IMR-90 (cell line): ENCODE measurements at regions not wholly inside any gene's neighbourhood (a gene's known extent, or its start where the extent isn't known, plus 50 kb on each side); places are given as distances from the start of the nearest gene placed in this dataset.

Experiments used
- ATAC-seq: fragments of 200-7000 bp; cut with Tn5 transposase; 2 replicates; pipeline ENCODE4 v1.9.1; 2020; ENCODE audit warnings: low read depth, mild to moderate bottlenecking, moderate library complexity
- BruUV-seq: library from RNA; stranded (reverse); fragments of 400-500 nt; replicated peaks from 2 replicates; lab custom pipeline; 2021; lab: Mats Ljungman, UMichigan
- CTCF ChIA-PET: fragments of 300-600 bp; formaldehyde crosslinking; extraction: SDS; loops from one replicate; lab custom pipeline; 2021; ENCODE audit warnings: antibody characterized with exemption; lab: Yijun Ruan, JAX
- POLR2A ChIA-PET: fragments of 300-600 bp; sonication (Branson Sonifier 250); formaldehyde crosslinking; loops from one replicate; lab custom pipeline; 2022; ENCODE audit warnings: antibody characterized with exemption; ENCODE audit not compliant: unreplicated experiment; lab: Charles Lee
- DNase-seq: peaks from one replicate; pipeline ENCODE4 v3.0.0; 2013
- H2AFZ ChIP-seq: replicated peaks from 2 replicates; pipeline ENCODE3; 2013; ENCODE audit warnings: low read length, mild to moderate bottlenecking; ENCODE audit not compliant: poor library complexity
- H2AK5ac ChIP-seq: 2 replicates; pipeline ENCODE4 v1.6.1; 2013; ENCODE audit warnings: low read depth, low read length, inconsistent platforms
- H2AK9ac ChIP-seq: replicated peaks from 2 replicates; pipeline ENCODE3; 2013; ENCODE audit warnings: mild to moderate bottlenecking, low read depth, low read length, moderate library complexity; ENCODE audit not compliant: poor library complexity
- H2BK120ac ChIP-seq: 2 replicates; pipeline ENCODE4 v1.6.1; 2013; ENCODE audit warnings: low read depth, low read length, inconsistent platforms
- H2BK15ac ChIP-seq: 3 replicates; pipeline ENCODE4 v1.6.1; 2013; ENCODE audit warnings: low read depth, low read length, inconsistent platforms
- H2BK20ac ChIP-seq: 2 replicates; pipeline ENCODE4 v1.6.1; 2013; ENCODE audit warnings: low read depth, mild to moderate bottlenecking, inconsistent platforms, low read length, moderate library complexity
- H2BK5ac ChIP-seq: 2 replicates; pipeline ENCODE4 v1.6.1; 2013; ENCODE audit warnings: mild to moderate bottlenecking, low read depth, low read length, inconsistent platforms; ENCODE audit not compliant: poor library complexity, severe bottlenecking
- H3K14ac ChIP-seq: replicated peaks from 2 replicates; pipeline ENCODE4 v1.6.1; 2013; ENCODE audit warnings: low read depth, low read length, inconsistent platforms
- H3K18ac ChIP-seq: 2 replicates; pipeline ENCODE4 v1.6.1; 2013; ENCODE audit warnings: low read depth, low read length, control low read depth
- H3K23ac ChIP-seq: 2 replicates; pipeline ENCODE4 v1.6.1; 2013; ENCODE audit warnings: low read depth, low read length, inconsistent platforms
- H3K27ac ChIP-seq: 2 replicates; pipeline ENCODE4 v1.5.1; 2013; ENCODE audit warnings: mild to moderate bottlenecking, control low read depth, low read length; ENCODE audit not compliant: insufficient read depth
- H3K27me3 ChIP-seq: 2 replicates; pipeline ENCODE4 v1.6.1; 2013; ENCODE audit warnings: low read length; ENCODE audit not compliant: control insufficient read depth, insufficient read depth
- H3K36me3 ChIP-seq: 2 replicates; pipeline ENCODE4 v1.6.1; 2013; ENCODE audit warnings: low read length, mixed read lengths; ENCODE audit not compliant: control insufficient read depth, insufficient read depth
- H3K4ac ChIP-seq: 2 replicates; pipeline ENCODE4 v1.6.1; 2013; ENCODE audit warnings: low read depth, low read length, inconsistent platforms
- H3K4me1 ChIP-seq: 2 replicates; pipeline ENCODE4 v1.6.1; 2013; ENCODE audit warnings: low read length, mixed read lengths; ENCODE audit not compliant: control insufficient read depth, insufficient read depth
- H3K4me2 ChIP-seq: 2 replicates; pipeline ENCODE4 v1.6.1; 2013; ENCODE audit warnings: low read depth, mild to moderate bottlenecking, control low read depth, low read length, moderate library complexity
- H3K4me3 ChIP-seq: 2 replicates; pipeline ENCODE4 v1.5.1; 2013; ENCODE audit warnings: low read depth, mild to moderate bottlenecking, control low read depth, low read length, moderate library complexity; ENCODE audit not compliant: insufficient read depth
- H3K56ac ChIP-seq: 2 replicates; pipeline ENCODE4 v1.6.1; 2013; ENCODE audit warnings: low read length, inconsistent platforms; ENCODE audit not compliant: insufficient read depth; ENCODE audit errors: extremely low read depth
- H3K79me1 ChIP-seq, 2 experiments: 2 replicates each; pipeline ENCODE4 v1.6.1; 2013; ENCODE audit warnings: low read length in 2 of 2, inconsistent platforms in 1 of 2, low read depth in 1 of 2
- H3K9ac ChIP-seq: 2 replicates; pipeline ENCODE4 v1.6.1; 2013; ENCODE audit warnings: low read depth, low read length, control low read depth
- H3K9me1 ChIP-seq: 2 replicates; pipeline ENCODE4 v1.6.1; 2013; ENCODE audit warnings: low read length, inconsistent platforms; ENCODE audit not compliant: insufficient read depth
- H3K9me3 ChIP-seq: 2 replicates; pipeline ENCODE4 v1.6.1; 2013; ENCODE audit warnings: low read length; ENCODE audit not compliant: control insufficient read depth, insufficient read depth
- H4K20me1 ChIP-seq: 2 replicates; pipeline ENCODE4 v1.6.1; 2013; ENCODE audit warnings: low read length, inconsistent platforms; ENCODE audit not compliant: insufficient read depth
- H4K5ac ChIP-seq: 2 replicates; pipeline ENCODE4 v1.6.1; 2013; ENCODE audit warnings: mild to moderate bottlenecking, low read depth, low read length, control low read depth
- H4K8ac ChIP-seq, 2 experiments: 2 replicates each; pipeline ENCODE4 v1.6.1; 2013; ENCODE audit warnings: low read depth in 2 of 2, low read length in 2 of 2, control low read depth in 1 of 2, inconsistent platforms in 1 of 2
- H4K91ac ChIP-seq: 2 replicates; pipeline ENCODE4 v1.6.1; 2013; ENCODE audit warnings: low read depth, low read length, inconsistent platforms; ENCODE audit not compliant: insufficient read depth
- BHLHE40 ChIP-seq: fragments of 150-350 bp; IDR thresholded peaks from 2 replicates; pipeline ENCODE4 v1.6.1; 2016; ENCODE audit warnings: mild to moderate bottlenecking, low read depth, low read length
- CEBPB ChIP-seq: IDR thresholded peaks from 2 replicates; pipeline ENCODE4 v1.6.1; 2012; ENCODE audit warnings: low read depth, low read length, improper control_type of control experiment
- CHD1 ChIP-seq: IDR thresholded peaks from 2 replicates; pipeline ENCODE4 v1.6.1; 2012; ENCODE audit warnings: low read depth, low read length, improper control_type of control experiment
- CTCF ChIP-seq: conservative IDR thresholded peaks from 2 replicates; pipeline ENCODE4 v1.5.1; 2012; ENCODE audit warnings: mild to moderate bottlenecking, low read depth, low read length, improper control_type of control experiment
- MAFK ChIP-seq: IDR thresholded peaks from 2 replicates; pipeline ENCODE4 v1.6.1; 2012; ENCODE audit warnings: low read depth, low read length, improper control_type of control experiment
- MAZ ChIP-seq: IDR thresholded peaks from 2 replicates; pipeline ENCODE4 v1.6.1; 2012; ENCODE audit warnings: low read depth, mild to moderate bottlenecking, low read length, improper control_type of control experiment, moderate library complexity, borderline replicate concordance
- MXI1 ChIP-seq: IDR thresholded peaks from 2 replicates; pipeline ENCODE4 v1.6.1; 2012; ENCODE audit warnings: low read depth, mild to moderate bottlenecking, low read length, moderate library complexity, borderline replicate concordance
- NFE2L2 ChIP-seq: fragments of 150-350 bp; IDR thresholded peaks from 2 replicates; pipeline ENCODE4 v1.6.1; 2016; ENCODE audit warnings: low read depth, mild to moderate bottlenecking, low read length
- RAD21 ChIP-seq: IDR thresholded peaks from 2 replicates; pipeline ENCODE4 v1.6.1; 2012; ENCODE audit warnings: low read length, improper control_type of control experiment
- RCOR1 ChIP-seq: IDR thresholded peaks from 2 replicates; pipeline ENCODE4 v1.6.1; 2012; ENCODE audit warnings: mild to moderate bottlenecking, low read length, improper control_type of control experiment; ENCODE audit not compliant: insufficient replicate concordance
- RFX5 ChIP-seq: IDR thresholded peaks from 2 replicates; pipeline ENCODE4 v1.8.0; 2012; ENCODE audit warnings: low read depth, mild to moderate bottlenecking, low read length, moderate library complexity
- SMC3 ChIP-seq: fragments of 150-350 bp; IDR thresholded peaks from 2 replicates; pipeline ENCODE4 v1.6.1; 2016; ENCODE audit warnings: low read depth, mild to moderate bottlenecking, antibody characterized with exemption, low read length, moderate library complexity
- WGBS, 2 experiments: methylation state at CpG; one replicate each; pipeline versions ENCODE4 v1.1.5 to v1.1.7; 2013; ENCODE audit warnings: missing lambda C conversion rate in 2 of 2; ENCODE audit not compliant: insufficient read length in 1 of 2; ENCODE audit errors: extremely low coverage in 2 of 2; 5-methylcytosine and 5-hydroxymethylcytosine counted together
- dilution Hi-C: fragments of 300-500 bp; cut with HindIII; formaldehyde crosslinking; loops from one replicate; pipeline ENCODE4 v1.14.3; 2018; ENCODE audit warnings: low sequenced_read_pairs; ENCODE audit not compliant: unreplicated experiment
- in situ Hi-C: fragments of 300-500 bp; cut with MboI; formaldehyde crosslinking; loops from 3 replicates; pipeline ENCODE4 v1.14.3; 2019; ENCODE audit warnings: low sequenced_read_pairs, inconsistent platforms, mixed read lengths
- intact Hi-C: fragments of 100-400 bp; cut with micrococcal nuclease; formaldehyde crosslinking; loops from 2 replicates; pipeline ENCODE4 v1.10.0; 2022
- TF ChIP-seq, protein P1 (sequence below): fragments of 150-350 bp; IDR thresholded peaks from 2 replicates; pipeline ENCODE4 v1.6.1; 2016; ENCODE audit warnings: low read depth, mild to moderate bottlenecking, low read length, moderate library complexity, borderline replicate concordance

- BruUV-seq: no TSS peak
- intact Hi-C loops (loop anchor here (1.0 to 2.0 kb wide), 2 partner anchors 256 to 389 kb away; partner anchors contain the start of gene DYNC1H1), dilution Hi-C loops (no loop called here), in situ Hi-C loops (no loop called here)
- H3K79me1 ChIP-seq: no peaks in the 10 kb centered on the region
- H4K91ac ChIP-seq: no peak overlapping the region
- POLR2A ChIA-PET: no interaction called here
- H3K14ac ChIP-seq: no peak overlapping the region
- peak overlapping the region; percentile 67 for H2AFZ ChIP-seq
- no peak overlapping the region for H2BK120ac ChIP-seq
- no peak overlapping the region for H3K9ac ChIP-seq
- no peaks in the 10 kb centered on the region for H3K9me3 ChIP-seq
- H3K9me1 ChIP-seq: no peaks in the 10 kb centered on the region
- no peak overlapping the region for H3K18ac ChIP-seq
- no peak for TF ChIP-seq BHLHE40
- no peak for TF ChIP-seq CHD1
- TF ChIP-seq CEBPB: no peak
- no peak for TF ChIP-seq MAZ
- no peak for TF ChIP-seq RAD21
- TF ChIP-seq RFX5: no peak
- TF ChIP-seq NFE2L2: no peak
- no peak for TF ChIP-seq MXI1
- TF ChIP-seq SMC3: no peak
- TF ChIP-seq MAFK: no peak
- TF ChIP-seq RCOR1: no peak
- TF ChIP-seq, protein P1, sequence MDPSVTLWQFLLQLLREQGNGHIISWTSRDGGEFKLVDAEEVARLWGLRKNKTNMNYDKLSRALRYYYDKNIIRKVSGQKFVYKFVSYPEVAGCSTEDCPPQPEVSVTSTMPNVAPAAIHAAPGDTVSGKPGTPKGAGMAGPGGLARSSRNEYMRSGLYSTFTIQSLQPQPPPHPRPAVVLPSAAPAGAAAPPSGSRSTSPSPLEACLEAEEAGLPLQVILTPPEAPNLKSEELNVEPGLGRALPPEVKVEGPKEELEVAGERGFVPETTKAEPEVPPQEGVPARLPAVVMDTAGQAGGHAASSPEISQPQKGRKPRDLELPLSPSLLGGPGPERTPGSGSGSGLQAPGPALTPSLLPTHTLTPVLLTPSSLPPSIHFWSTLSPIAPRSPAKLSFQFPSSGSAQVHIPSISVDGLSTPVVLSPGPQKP: no peak
- no peak for TF ChIP-seq CTCF
- H3K36me3 ChIP-seq: no peaks in the 10 kb centered on the region
- peaks cover 19% of the 10 kb centered on the region for H3K27me3 ChIP-seq
- H3K27ac ChIP-seq: no peak overlapping the region
- no peak overlapping the region for H2BK15ac ChIP-seq
- H3K4me1 ChIP-seq: 0 out of 2 replicates have a peak, but pooled peaks cover 1% of the 10 kb centered on the region
- H2BK20ac ChIP-seq: no peak overlapping the region
- H2AK9ac ChIP-seq: peak overlapping the region; percentile 52
- H4K20me1 ChIP-seq: no peaks in the 10 kb centered on the region
- peak; percentile 6; the same call in 1 of the 2 replicates for ATAC-seq
- H2BK5ac ChIP-seq: no peak overlapping the region
- no peak overlapping the region for H3K4ac ChIP-seq
- no peak overlapping the region for H4K5ac ChIP-seq
- no peak overlapping the region for H3K23ac ChIP-seq
- no peak overlapping the region for H3K4me3 ChIP-seq
- CTCF ChIA-PET: interaction anchor here (1.1 to 1.3 kb wide), 2 partner anchors 11 to 13 kb away, joined by 4 to 5 read pairs; no protein-coding TSS in a partner anchor
- no peak overlapping the region for H4K8ac ChIP-seq
- H3K56ac ChIP-seq: no peak overlapping the region
- DNase-seq: no peak
- 14% methylated on average over 1 of the region's 12 CpGs; no CpG with 5 or more reads in 1 of the 2 experiments for WGBS, 2 experiments
- no peak overlapping the region for H3K4me2 ChIP-seq
- H2AK5ac ChIP-seq: no peak overlapping the region
These were observed 53.5 kb upstream of the PPP2R5C start for GRCh38 chr14:101707863-101708620.
